Fibroblast of lung (primary cell): ENCODE measurements at regions not wholly inside any gene's neighbourhood (a gene's known extent, or its start where the extent isn't known, plus 50 kb on each side); places are given as distances from the start of the nearest gene placed in this dataset.
"Not testable (repeated sequence)": the region's sequence is repeated elsewhere in the genome, so short reads cannot be mapped to it uniquely, and the experiment has no call there.

Experiments
- DNase-seq, 2 donors: peaks; one replicate each; pipeline versions ENCODE4 v3.0.0 to v3.0.0-alpha.2; 2010; ENCODE audit warnings: low read depth in 2 of 2
- H2AFZ ChIP-seq: 2 replicates; pipeline ENCODE4 v1.5.1; 2012; ENCODE audit warnings: low read length, control low read depth, inconsistent platforms
- H3K27ac ChIP-seq: 2 replicates; pipeline ENCODE4 v1.5.1; 2011; ENCODE audit warnings: low read length, control low read depth; ENCODE audit not compliant: insufficient read depth
- H3K27me3 ChIP-seq: 2 replicates; pipeline ENCODE4 v1.5.1; 2011; ENCODE audit warnings: mild to moderate bottlenecking, low read length; ENCODE audit not compliant: control insufficient read depth, insufficient read depth
- H3K36me3 ChIP-seq: 2 replicates; pipeline ENCODE4 v1.5.1; 2011; ENCODE audit warnings: low read length; ENCODE audit not compliant: control insufficient read depth, insufficient read depth
- H3K4me1 ChIP-seq: 2 replicates; pipeline ENCODE4 v1.5.1; 2011; ENCODE audit warnings: low read length; ENCODE audit not compliant: control insufficient read depth, insufficient read depth; ENCODE audit errors: extremely low read depth
- H3K4me2 ChIP-seq: 2 replicates; pipeline ENCODE4 v1.5.1; 2011; ENCODE audit warnings: low read length, control low read depth; ENCODE audit not compliant: insufficient read depth; ENCODE audit errors: extremely low read depth
- H3K4me3 ChIP-seq, 4 experiments: fragments of 200-600 bp in 1 of 4; sonication (generic) in 1 of 4; replicated peaks in 1 of 4; 2 replicates each; pipeline ENCODE4 v1.5.1; 2011 to 2016; ENCODE audit warnings: low read length in 4 of 4, low read depth in 3 of 4, mild to moderate bottlenecking in 3 of 4, control low read depth in 2 of 4, inconsistent platforms in 1 of 4, mixed read lengths in 1 of 4; ENCODE audit not compliant: insufficient read depth in 1 of 4; ENCODE audit errors: control extremely low read depth in 1 of 4
- H3K79me2 ChIP-seq: 2 replicates; pipeline ENCODE4 v1.5.1; 2012; ENCODE audit warnings: mild to moderate bottlenecking, low read length, inconsistent platforms; ENCODE audit not compliant: control insufficient read depth, insufficient read depth
- H3K9ac ChIP-seq: 2 replicates; pipeline ENCODE4 v1.5.1; 2011; ENCODE audit warnings: mild to moderate bottlenecking, low read length, control low read depth; ENCODE audit not compliant: insufficient read depth
- H3K9me3 ChIP-seq: 2 replicates; pipeline ENCODE4 v1.5.1; 2012; ENCODE audit warnings: low read depth, low read length; ENCODE audit not compliant: control insufficient read depth, insufficient read depth
- H4K20me1 ChIP-seq: 2 replicates; pipeline ENCODE4 v1.5.1; 2011; ENCODE audit warnings: low read length; ENCODE audit not compliant: control insufficient read depth, insufficient read depth; ENCODE audit errors: extremely low read depth
- EZH2 ChIP-seq: IDR thresholded peaks from 2 replicates; pipeline ENCODE4 v1.5.1; 2012; ENCODE audit warnings: low read length, control low read depth, mild to moderate bottlenecking; ENCODE audit errors: missing control alignments
- TF ChIP-seq, protein P1 (sequence below), 2 donors: IDR thresholded peaks in 1 of 2; conservative IDR thresholded peaks in 1 of 2; 1 replicate in 1 of 2; 2 replicates in 1 of 2; pipeline ENCODE4 v1.5.1; 2011 to 2012; ENCODE audit warnings: low read length in 2 of 2, control low read depth in 1 of 2, inconsistent platforms in 1 of 2, low read depth in 1 of 2, mild to moderate bottlenecking in 1 of 2

DNA sequence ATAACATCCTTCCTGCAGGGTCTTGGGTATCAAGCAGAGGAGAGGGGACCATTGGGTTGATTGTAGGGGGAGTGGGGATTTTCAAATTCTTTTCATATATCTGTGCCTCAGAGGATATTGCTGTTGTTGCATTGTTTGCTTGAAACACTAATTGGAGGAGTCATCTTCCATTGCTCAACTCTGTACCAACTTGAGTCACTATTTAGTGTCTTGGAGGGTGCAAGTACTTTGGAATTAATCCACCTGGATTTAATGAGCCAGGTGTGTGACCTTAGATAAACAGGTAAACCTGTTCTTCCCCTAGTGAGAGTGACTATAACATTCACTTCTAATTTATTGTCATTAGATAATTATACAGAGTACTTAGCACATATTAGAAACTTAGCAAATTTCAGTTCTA, 151.3 kb upstream of the CNTNAP4 start:
- TF ChIP-seq, protein P1, sequence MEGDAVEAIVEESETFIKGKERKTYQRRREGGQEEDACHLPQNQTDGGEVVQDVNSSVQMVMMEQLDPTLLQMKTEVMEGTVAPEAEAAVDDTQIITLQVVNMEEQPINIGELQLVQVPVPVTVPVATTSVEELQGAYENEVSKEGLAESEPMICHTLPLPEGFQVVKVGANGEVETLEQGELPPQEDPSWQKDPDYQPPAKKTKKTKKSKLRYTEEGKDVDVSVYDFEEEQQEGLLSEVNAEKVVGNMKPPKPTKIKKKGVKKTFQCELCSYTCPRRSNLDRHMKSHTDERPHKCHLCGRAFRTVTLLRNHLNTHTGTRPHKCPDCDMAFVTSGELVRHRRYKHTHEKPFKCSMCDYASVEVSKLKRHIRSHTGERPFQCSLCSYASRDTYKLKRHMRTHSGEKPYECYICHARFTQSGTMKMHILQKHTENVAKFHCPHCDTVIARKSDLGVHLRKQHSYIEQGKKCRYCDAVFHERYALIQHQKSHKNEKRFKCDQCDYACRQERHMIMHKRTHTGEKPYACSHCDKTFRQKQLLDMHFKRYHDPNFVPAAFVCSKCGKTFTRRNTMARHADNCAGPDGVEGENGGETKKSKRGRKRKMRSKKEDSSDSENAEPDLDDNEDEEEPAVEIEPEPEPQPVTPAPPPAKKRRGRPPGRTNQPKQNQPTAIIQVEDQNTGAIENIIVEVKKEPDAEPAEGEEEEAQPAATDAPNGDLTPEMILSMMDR (conservative IDR thresholded peaks at IDR 0.05 in 1 of 2, IDR thresholded peaks at IDR 0.05 in 1 of 2; ENCODE audit: low read depth in 1 of 2, low read length in 2 of 2): no peak
- TF ChIP-seq EZH2: no peak
- no peak overlapping the region for H3K4me2 ChIP-seq
- no peaks in the 10 kb centered on the region for H4K20me1 ChIP-seq

DNA sequence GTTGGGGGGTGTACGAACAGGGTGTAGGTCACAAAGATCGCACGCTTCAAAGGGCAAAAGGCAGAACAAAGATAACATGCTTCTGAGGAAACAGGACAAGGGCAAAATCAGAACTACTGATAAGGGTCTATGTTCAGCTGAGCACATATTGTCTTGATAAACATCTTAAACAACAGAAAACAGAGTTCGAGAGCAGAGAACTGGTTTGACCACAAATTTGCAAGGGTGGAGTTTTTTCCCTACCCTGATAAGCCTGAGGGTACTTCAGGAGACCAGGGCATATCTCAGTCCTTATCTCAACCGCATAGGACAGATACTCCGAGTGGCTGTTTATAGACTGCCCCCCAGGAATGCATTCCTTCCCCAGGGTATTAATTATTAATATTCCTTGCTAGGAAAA, 139.1 kb upstream of the CNTNAP4 start:
- H3K27me3 ChIP-seq, DNase-seq, H2AFZ ChIP-seq, H3K27ac ChIP-seq, H3K9me3 ChIP-seq, H3K4me2 ChIP-seq, H3K4me3 ChIP-seq, H3K9ac ChIP-seq, H3K79me2 ChIP-seq, H3K4me1 ChIP-seq, H4K20me1 ChIP-seq, H3K36me3 ChIP-seq: not testable (repeated sequence)

More for the DNA sequence above, 151.3 kb upstream of the CNTNAP4 start:
- Histone ChIP-seq H3K79me2 (no peaks in the 10 kb centered on the region), H3K36me3 (no peaks in the 10 kb centered on the region), H3K9me3 (no peaks in the 10 kb centered on the region), H3K27me3 (no peaks in the 10 kb centered on the region), H2AFZ (no peak overlapping the region), H3K9ac (no peak overlapping the region), H3K4me3 (no peak overlapping the region), H3K27ac (no peak overlapping the region), H3K4me1 (no peaks in the 10 kb centered on the region)
- no peak for DNase-seq

GRCh38 chr16:76157629-76158028, 119.6 kb upstream of the CNTNAP4 start:
- H4K20me1 ChIP-seq: no peaks in the 10 kb centered on the region
- no peaks in the 10 kb centered on the region for H3K27me3 ChIP-seq
- DNase-seq: no peak
- H3K4me3 ChIP-seq: no peak overlapping the region
- no peaks in the 10 kb centered on the region for H3K9me3 ChIP-seq
- no peaks in the 10 kb centered on the region for H3K79me2 ChIP-seq
- H3K9ac ChIP-seq: no peak overlapping the region
- H3K4me1 ChIP-seq: no peaks in the 10 kb centered on the region
- no peak overlapping the region for H3K4me2 ChIP-seq
- H2AFZ ChIP-seq: no peak overlapping the region
- H3K27ac ChIP-seq: no peak overlapping the region
- H3K36me3 ChIP-seq: no peaks in the 10 kb centered on the region
- TF ChIP-seq, protein P1 (conservative IDR thresholded peaks at IDR 0.05 in 1 of 2, IDR thresholded peaks at IDR 0.05 in 1 of 2; ENCODE audit: low read depth in 1 of 2, low read length in 2 of 2): no peak
- TF ChIP-seq EZH2: no peak
